ENCODE measurements at regions not wholly inside any gene's neighbourhood (a gene's known extent, or its start where the extent isn't known, plus 50 kb on each side); places are given as distances from the start of the nearest gene placed in this dataset.

DNA sequence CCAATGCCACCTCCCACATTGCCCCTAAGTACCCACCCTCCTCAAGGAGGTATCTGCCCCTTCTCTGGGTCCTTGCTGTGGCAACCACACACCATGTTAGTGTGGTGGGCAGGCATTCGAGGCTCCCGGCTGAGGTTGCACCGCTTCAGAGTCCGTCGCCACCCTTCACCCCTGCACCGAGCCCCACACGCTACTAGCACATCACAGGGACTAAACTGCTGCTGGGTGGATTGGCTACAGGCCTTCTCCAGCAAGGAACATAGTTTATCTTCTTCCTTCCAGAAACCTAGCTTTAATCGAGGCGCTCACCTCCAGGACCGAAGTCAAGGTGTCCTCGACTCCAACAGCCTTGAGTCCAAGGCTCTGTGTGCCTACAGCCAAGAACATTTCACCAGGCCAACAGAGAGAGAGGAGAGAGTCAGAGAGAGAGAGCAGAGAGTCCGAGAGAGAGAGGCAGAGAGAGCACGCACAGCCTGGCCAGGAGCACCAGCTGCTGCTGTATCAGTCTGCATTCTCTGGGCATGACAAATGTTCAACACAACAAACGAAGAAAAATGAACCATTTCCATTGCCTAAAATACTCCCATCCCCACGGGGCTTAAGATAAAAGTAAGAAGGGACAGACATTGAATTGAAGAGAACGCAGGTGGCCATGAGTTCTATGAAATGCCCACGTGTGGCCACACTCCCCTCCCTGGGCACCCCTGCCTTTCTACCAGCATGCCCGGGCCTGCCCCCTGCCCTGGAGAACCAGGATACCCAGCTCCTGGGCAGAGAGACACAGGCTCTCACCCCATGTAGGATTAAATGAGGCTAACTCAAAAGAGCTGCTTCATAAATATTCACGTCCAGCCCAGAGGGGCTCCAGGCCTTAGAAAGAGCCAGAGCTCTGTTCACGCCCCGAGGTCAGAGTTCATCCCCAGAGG is 94.9 kb downstream of the RBFOX3 start:
- TF ChIP-seq, protein P1, sequence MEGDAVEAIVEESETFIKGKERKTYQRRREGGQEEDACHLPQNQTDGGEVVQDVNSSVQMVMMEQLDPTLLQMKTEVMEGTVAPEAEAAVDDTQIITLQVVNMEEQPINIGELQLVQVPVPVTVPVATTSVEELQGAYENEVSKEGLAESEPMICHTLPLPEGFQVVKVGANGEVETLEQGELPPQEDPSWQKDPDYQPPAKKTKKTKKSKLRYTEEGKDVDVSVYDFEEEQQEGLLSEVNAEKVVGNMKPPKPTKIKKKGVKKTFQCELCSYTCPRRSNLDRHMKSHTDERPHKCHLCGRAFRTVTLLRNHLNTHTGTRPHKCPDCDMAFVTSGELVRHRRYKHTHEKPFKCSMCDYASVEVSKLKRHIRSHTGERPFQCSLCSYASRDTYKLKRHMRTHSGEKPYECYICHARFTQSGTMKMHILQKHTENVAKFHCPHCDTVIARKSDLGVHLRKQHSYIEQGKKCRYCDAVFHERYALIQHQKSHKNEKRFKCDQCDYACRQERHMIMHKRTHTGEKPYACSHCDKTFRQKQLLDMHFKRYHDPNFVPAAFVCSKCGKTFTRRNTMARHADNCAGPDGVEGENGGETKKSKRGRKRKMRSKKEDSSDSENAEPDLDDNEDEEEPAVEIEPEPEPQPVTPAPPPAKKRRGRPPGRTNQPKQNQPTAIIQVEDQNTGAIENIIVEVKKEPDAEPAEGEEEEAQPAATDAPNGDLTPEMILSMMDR (IDR thresholded peaks at IDR 0.05; ENCODE audit: low read length, missing control alignments) = no peak
- DNase-seq (ENCODE audit: low read depth) = peak; percentile 1
- no peak overlapping the region for H3K4me3 ChIP-seq (replicated peaks; ENCODE audit: low read depth, low read length)

GRCh38 chr17:79515110-79515509 is 95.7 kb downstream of the RBFOX3 start:
- no peak for DNase-seq (ENCODE audit: low read depth)
- TF ChIP-seq, protein P1 (IDR thresholded peaks at IDR 0.05; ENCODE audit: low read length, missing control alignments) = no peak
- no peak overlapping the region for H3K4me3 ChIP-seq (replicated peaks; ENCODE audit: low read depth, low read length)

- no peak overlapping the region for H3K4me3 ChIP-seq (replicated peaks; ENCODE audit: low read depth, low read length)
- DNase-seq (ENCODE audit: low read depth) = no peak
- TF ChIP-seq, protein P1 (IDR thresholded peaks at IDR 0.05; ENCODE audit: low read length, missing control alignments) = no peak
These were observed 96.9 kb downstream of the RBFOX3 start for GRCh38 chr17:79513820-79514535.

GRCh38 chr17:79513206-79513605 is 97.6 kb downstream of the RBFOX3 start:
- TF ChIP-seq, protein P1 (IDR thresholded peaks at IDR 0.05; ENCODE audit: low read length, missing control alignments) = no peak
- no peak overlapping the region for H3K4me3 ChIP-seq (replicated peaks; ENCODE audit: low read depth, low read length)
- no peak for DNase-seq (ENCODE audit: low read depth)

DNA sequence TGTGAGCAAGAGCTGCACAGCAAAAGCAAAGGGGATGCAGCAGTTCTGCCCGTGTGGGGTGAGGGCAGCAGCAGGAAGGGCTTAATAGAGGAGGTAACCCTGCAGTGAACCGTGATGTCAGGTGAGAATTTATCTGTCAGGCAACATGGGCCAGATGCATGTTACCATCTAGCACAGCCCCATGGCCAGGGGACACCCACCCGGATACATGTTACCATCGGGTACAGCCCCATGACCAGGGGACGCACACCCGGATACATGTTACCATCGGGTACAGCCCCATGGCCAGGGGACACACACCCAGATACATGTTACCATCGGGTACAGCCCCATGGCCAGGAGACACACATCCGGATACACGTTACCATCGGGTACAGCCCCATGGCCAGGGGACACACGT is 99.4 kb downstream of the RBFOX3 start:
- DNase-seq (ENCODE audit: low read depth) = no peak
- TF ChIP-seq, protein P1 (IDR thresholded peaks at IDR 0.05; ENCODE audit: low read length, missing control alignments) = no peak
- no peak overlapping the region for H3K4me3 ChIP-seq (replicated peaks; ENCODE audit: low read depth, low read length)

- DNase-seq (ENCODE audit: low read depth) = no peak
- H3K4me3 ChIP-seq (replicated peaks; ENCODE audit: low read depth, low read length) = no peak overlapping the region
- TF ChIP-seq, protein P1 (IDR thresholded peaks at IDR 0.05; ENCODE audit: low read length, missing control alignments) = no peak
These were observed 100.8 kb downstream of the RBFOX3 start for GRCh38 chr17:79510071-79510470.

All from fibroblast of pulmonary artery (primary cell).